MM.1S (cell line): ENCODE measurements at regions not wholly inside any gene's neighbourhood (a gene's known extent, or its start where the extent isn't known, plus 50 kb on each side); places are given as distances from the start of the nearest gene placed in this dataset.

Source experiments
- CTCF ChIP-seq: fragments of 300-600 bp; sonication (generic); IDR thresholded peaks from 2 replicates; pipeline ENCODE4 v1.5.1; 2016; ENCODE audit warnings: antibody characterized with exemption, low read length, mixed read lengths
- EZH2 ChIP-seq: fragments of 300-600 bp; sonication (generic); optimal IDR thresholded peaks from 2 replicates; pipeline ENCODE3; 2017; ENCODE audit warnings: low read depth, mild to moderate bottlenecking, antibody characterized with exemption, low read length, mixed read lengths

- no peak for TF ChIP-seq CTCF
- no peak for TF ChIP-seq EZH2
These were observed 737.5 kb downstream of the KCNJ2 start for GRCh38 chr17:70906808-70907207.
